IPS-15b (cell line): ENCODE measurements at regions not wholly inside any gene's neighbourhood (a gene's known extent, or its start where the extent isn't known, plus 50 kb on each side); places are given as distances from the start of the nearest gene placed in this dataset.

Experiments used
- H3K27me3 ChIP-seq: one replicate; pipeline ENCODE4 v1.6.1; 2013; ENCODE audit warnings: low read length; ENCODE audit not compliant: control insufficient read depth, insufficient read depth
- H3K36me3 ChIP-seq: one replicate; pipeline ENCODE4 v1.6.1; 2013; ENCODE audit warnings: low read length; ENCODE audit not compliant: control insufficient read depth, insufficient read depth
- H3K4me1 ChIP-seq: one replicate; pipeline ENCODE4 v1.6.1; 2013; ENCODE audit warnings: mild to moderate bottlenecking, low read length; ENCODE audit not compliant: control insufficient read depth, insufficient read depth
- H3K4me3 ChIP-seq: one replicate; pipeline ENCODE4 v1.5.1; 2013; ENCODE audit warnings: low read depth, low read length
- H3K9ac ChIP-seq: one replicate; pipeline ENCODE4 v1.6.1; 2013; ENCODE audit warnings: low read depth, mild to moderate bottlenecking, low read length
- H3K9me3 ChIP-seq: one replicate; pipeline ENCODE4 v1.6.1; 2013; ENCODE audit warnings: mild to moderate bottlenecking, low read length; ENCODE audit not compliant: control insufficient read depth, insufficient read depth

- no peaks in the 10 kb centered on the region for H3K9me3 ChIP-seq
- H3K9ac ChIP-seq: no peak overlapping the region
- no peak overlapping the region for H3K4me3 ChIP-seq
- no peaks in the 10 kb centered on the region for H3K4me1 ChIP-seq
- no peaks in the 10 kb centered on the region for H3K27me3 ChIP-seq
- H3K36me3 ChIP-seq: no peaks in the 10 kb centered on the region
Measured at GRCh38 chr14:76974365-76974764, 54.1 kb downstream of the IRF2BPL start.

- H3K36me3 ChIP-seq: no peaks in the 10 kb centered on the region
- H3K27me3 ChIP-seq: no peaks in the 10 kb centered on the region
- no peak overlapping the region for H3K9ac ChIP-seq
- H3K9me3 ChIP-seq: no peaks in the 10 kb centered on the region
- H3K4me1 ChIP-seq: peaks cover 2% of the 10 kb centered on the region
- H3K4me3 ChIP-seq: no peak overlapping the region
Measured at GRCh38 chr14:76971549-76971948, 57.0 kb downstream of the IRF2BPL start.

- no peaks in the 10 kb centered on the region for H3K9me3 ChIP-seq
- H3K4me1 ChIP-seq: peaks cover 2% of the 10 kb centered on the region
- no peak overlapping the region for H3K9ac ChIP-seq
- no peaks in the 10 kb centered on the region for H3K27me3 ChIP-seq
- no peak overlapping the region for H3K4me3 ChIP-seq
- H3K36me3 ChIP-seq: no peaks in the 10 kb centered on the region
Measured at GRCh38 chr14:76968621-76969063, 59.9 kb downstream of the IRF2BPL start.

GRCh38 chr14:76967788-76968187 lies 60.7 kb downstream of the IRF2BPL start:
- Histone ChIP-seq H3K4me3 (no peak overlapping the region), H3K9ac (no peak overlapping the region), H3K4me1 (peaks cover 2% of the 10 kb centered on the region), H3K27me3 (no peaks in the 10 kb centered on the region), H3K36me3 (no peaks in the 10 kb centered on the region), H3K9me3 (no peaks in the 10 kb centered on the region)

- no peaks in the 10 kb centered on the region for H3K27me3 ChIP-seq
Measured at GRCh38 chr14:76965232-76965631, 63.3 kb downstream of the IRF2BPL start.

GRCh38 chr14:76964695-76965094 lies 63.8 kb downstream of the IRF2BPL start:
- no peaks in the 10 kb centered on the region for H3K36me3 ChIP-seq
- peaks cover 15% of the 10 kb centered on the region for H3K4me1 ChIP-seq
- H3K9ac ChIP-seq: no peak overlapping the region
- no peak overlapping the region for H3K4me3 ChIP-seq
- H3K27me3 ChIP-seq: no peaks in the 10 kb centered on the region
- no peaks in the 10 kb centered on the region for H3K9me3 ChIP-seq

More at GRCh38 chr14:76965232-76965631, 63.3 kb downstream of the IRF2BPL start:
- Histone ChIP-seq H3K4me3 (no peak overlapping the region), H3K9me3 (no peaks in the 10 kb centered on the region), H3K4me1 (peaks cover 15% of the 10 kb centered on the region), H3K9ac (no peak overlapping the region), H3K36me3 (no peaks in the 10 kb centered on the region)

- Histone ChIP-seq H3K27me3 (no peaks in the 10 kb centered on the region), H3K9me3 (no peaks in the 10 kb centered on the region), H3K4me3 (no peak overlapping the region), H3K4me1 (peaks cover 15% of the 10 kb centered on the region), H3K36me3 (no peaks in the 10 kb centered on the region), H3K9ac (no peak overlapping the region)
Measured at GRCh38 chr14:76963372-76963771, 65.1 kb downstream of the IRF2BPL start.

GRCh38 chr14:76962303-76962660 lies 66.2 kb downstream of the IRF2BPL start:
- Histone ChIP-seq H3K27me3 (no peaks in the 10 kb centered on the region), H3K36me3 (no peaks in the 10 kb centered on the region), H3K4me3 (peak overlapping the region; percentile 33), H3K9ac (peak overlapping the region; percentile 9), H3K4me1 (peaks cover 23% of the 10 kb centered on the region), H3K9me3 (no peaks in the 10 kb centered on the region)

GRCh38 chr14:76961631-76962302 lies 66.7 kb downstream of the IRF2BPL start:
- H3K4me1 ChIP-seq: peaks cover 26% of the 10 kb centered on the region
- H3K27me3 ChIP-seq: no peaks in the 10 kb centered on the region
- peak overlapping the region; percentile 37 for H3K4me3 ChIP-seq
- H3K9me3 ChIP-seq: no peaks in the 10 kb centered on the region
- peak overlapping the region; percentile 42 for H3K9ac ChIP-seq
- H3K36me3 ChIP-seq: no peaks in the 10 kb centered on the region

GRCh38 chr14:76958980-76959710 lies 69.4 kb downstream of the IRF2BPL start:
- Histone ChIP-seq H3K9ac (no peak overlapping the region), H3K4me1 (peaks cover 41% of the 10 kb centered on the region), H3K4me3 (no peak overlapping the region)

GRCh38 chr14:76958020-76958979 lies 70.2 kb downstream of the IRF2BPL start:
- H3K9me3 ChIP-seq: no peaks in the 10 kb centered on the region
- no peak overlapping the region for H3K9ac ChIP-seq
- no peaks in the 10 kb centered on the region for H3K27me3 ChIP-seq
- H3K4me3 ChIP-seq: no peak overlapping the region
- H3K36me3 ChIP-seq: no peaks in the 10 kb centered on the region
- peaks cover 41% of the 10 kb centered on the region for H3K4me1 ChIP-seq

More at GRCh38 chr14:76958980-76959710, 69.4 kb downstream of the IRF2BPL start:
- Histone ChIP-seq H3K36me3 (no peaks in the 10 kb centered on the region), H3K27me3 (no peaks in the 10 kb centered on the region), H3K9me3 (no peaks in the 10 kb centered on the region)
